IPS-11a (cell line): ENCODE measurements at regions not wholly inside any gene's neighbourhood (a gene's known extent, or its start where the extent isn't known, plus 50 kb on each side); places are given as distances from the start of the nearest gene placed in this dataset.

ENCODE experiments used
- H3K4me3 ChIP-seq: one replicate; pipeline ENCODE4 v1.5.1; 2013; ENCODE audit warnings: low read depth, low read length, control low read depth

DNA sequence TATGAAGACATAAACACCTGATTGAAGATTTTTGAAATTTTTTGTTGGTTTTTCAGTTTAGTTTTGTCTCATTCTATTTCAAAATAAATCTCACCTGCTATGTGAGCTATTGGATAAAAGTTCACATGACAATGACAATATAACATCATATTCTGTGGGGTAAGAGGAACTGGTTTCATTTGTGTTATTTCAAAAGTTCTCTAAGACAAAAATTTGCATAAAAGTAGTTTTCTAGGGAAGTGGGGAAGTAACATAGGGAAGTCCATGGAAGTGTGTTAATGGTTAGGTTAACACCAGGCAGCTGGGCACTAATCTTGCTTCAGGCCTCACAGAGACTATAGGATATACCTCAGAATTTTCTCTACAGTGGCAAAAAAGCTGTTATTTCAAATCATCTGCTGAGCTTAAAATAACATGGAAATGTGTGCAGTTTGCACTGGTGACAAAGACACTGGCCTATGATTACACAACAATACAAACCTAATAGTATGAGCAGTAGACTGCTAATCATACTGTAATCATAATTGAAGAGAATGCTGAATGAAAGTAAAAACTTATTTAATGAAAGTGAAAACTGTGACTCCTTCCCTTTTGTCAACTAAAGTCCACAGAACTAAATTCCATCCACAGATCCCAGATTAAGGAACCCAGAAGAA lies 710.6 kb upstream of the TMEM132C start:
- no peak overlapping the region for H3K4me3 ChIP-seq

DNA sequence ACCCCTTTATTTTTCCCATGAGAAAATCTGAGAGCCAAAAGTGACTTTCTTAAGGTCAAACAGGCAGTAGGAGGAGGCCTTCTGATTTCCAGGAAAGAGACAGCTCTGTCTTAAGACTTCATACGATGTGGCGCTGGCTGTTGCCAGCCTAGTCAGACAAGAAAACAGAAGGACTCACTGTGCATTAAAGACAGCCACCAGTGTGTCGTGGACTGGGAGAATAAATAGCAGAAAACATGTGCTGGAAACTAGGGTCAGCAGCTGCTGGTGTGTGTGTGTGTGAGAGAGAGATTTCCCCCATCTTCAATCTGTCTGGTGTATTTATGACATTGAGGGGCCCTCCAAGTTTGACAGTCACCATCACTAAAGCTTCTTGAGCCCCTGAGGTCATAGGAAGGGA lies 708.6 kb upstream of the TMEM132C start:
- H3K4me3 ChIP-seq = no peak overlapping the region

DNA sequence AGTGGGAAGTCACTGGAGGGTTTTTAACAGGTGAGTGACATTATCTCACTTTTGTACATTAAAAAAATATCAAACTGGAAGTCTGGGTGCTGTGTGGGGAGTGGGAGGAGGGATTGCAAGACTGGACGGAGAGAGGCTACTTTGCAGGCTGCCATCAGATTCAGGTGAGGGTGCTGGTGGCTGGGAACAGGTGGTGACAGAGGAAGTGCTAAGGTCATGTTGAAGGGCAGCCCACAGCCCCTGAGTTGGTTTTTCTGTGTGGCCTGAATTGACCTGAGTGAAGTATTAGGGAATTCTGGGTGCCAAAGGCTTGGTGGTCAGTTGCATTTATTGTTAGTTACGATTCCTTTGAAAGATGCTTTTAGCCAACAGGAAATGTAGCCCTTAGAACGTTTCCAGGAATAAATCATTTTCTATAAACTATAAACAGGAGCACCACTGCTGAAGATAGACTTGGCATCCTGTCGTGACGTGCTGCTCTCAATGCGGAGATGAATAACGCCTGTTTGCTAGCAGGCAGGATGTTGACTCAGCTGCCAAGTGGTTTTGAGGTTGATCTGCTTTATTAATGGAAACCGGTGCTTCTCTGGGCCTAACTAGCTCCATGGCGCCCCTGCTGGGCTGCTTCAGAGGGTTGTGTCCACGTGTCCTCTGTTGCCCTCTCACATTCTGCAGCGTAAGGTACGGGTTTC lies 707.5 kb upstream of the TMEM132C start:
- H3K4me3 ChIP-seq = no peak overlapping the region

DNA sequence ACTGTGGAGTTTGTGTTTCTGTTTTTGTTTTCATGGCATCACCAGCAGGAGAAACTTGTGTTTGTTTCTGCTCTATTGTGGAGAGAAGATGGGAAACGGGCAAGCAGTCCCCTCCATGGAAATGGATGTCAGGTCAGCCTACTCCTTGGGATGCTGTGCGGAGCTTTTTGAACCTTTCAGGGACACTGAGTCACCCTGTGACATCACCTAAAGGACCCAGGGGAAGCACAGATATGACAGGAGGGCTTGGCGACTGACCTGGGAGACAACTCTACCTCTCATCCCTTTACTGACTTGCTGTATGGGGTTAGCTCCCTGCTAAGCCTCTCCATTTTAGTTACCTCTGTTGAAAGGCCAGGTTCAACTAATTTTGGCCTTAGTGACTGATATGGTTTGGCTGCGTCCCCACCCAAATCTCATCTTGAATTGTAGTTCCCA lies 706.9 kb upstream of the TMEM132C start:
- H3K4me3 ChIP-seq = no peak overlapping the region

DNA sequence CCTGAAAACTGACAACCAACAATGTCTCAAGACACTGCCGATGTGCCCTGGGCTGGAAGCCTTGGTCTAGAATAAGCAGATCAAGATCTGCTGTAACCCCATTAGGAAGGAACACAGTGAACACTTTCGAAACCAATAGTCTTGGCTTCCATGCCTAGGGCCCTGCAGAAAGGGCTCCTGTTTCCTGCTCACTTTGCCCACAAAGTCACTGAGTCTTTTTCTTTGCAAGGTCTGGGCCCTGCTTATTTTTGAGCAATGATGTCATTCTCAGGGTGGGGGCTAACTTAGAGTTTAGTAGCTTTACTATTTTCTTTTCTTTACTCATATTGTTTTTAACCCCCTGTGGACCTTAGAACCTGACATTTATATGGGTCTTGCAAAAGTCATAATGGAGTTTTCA lies 704.2 kb upstream of the TMEM132C start:
- no peak overlapping the region for H3K4me3 ChIP-seq

DNA sequence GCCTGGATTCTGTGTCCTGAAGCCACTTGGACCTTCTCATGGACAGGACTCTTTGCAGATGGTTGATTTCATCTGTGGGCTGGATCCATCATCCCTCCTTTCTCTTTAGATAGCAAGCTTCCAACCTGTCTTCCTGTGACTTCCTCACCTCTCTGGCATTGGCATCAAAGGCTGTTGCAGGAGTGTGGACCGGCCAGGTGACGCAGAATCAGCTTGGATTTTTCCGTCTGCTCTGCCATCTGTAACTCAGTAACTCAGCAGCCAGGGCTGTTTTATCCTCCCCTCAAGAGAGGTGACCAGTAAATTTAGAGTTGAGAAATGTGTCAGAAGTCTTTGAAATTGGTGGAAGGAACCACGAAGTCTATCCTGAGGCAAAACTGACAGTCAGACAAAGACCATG lies 701.7 kb upstream of the TMEM132C start:
- H3K4me3 ChIP-seq = no peak overlapping the region

DNA sequence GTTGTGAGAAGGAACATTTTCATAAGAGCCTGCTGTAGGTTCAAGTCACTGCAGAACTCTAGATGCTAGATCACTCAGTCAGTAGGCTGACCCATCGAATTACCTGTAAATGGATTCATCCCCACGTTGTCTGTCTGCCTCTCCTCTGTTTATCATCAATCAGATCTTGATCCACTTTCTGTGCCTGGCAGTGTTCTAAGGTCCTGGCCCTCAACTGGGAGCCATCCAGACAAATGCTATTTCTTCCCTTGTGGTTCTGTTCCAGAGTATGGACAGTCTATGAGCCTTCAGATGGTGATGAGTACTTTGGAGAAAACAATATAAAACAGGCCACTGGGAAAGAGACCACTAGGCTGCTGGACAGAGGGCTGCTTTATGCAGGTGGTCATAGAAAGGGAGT lies 699.4 kb upstream of the TMEM132C start:
- H3K4me3 ChIP-seq = no peak overlapping the region

DNA sequence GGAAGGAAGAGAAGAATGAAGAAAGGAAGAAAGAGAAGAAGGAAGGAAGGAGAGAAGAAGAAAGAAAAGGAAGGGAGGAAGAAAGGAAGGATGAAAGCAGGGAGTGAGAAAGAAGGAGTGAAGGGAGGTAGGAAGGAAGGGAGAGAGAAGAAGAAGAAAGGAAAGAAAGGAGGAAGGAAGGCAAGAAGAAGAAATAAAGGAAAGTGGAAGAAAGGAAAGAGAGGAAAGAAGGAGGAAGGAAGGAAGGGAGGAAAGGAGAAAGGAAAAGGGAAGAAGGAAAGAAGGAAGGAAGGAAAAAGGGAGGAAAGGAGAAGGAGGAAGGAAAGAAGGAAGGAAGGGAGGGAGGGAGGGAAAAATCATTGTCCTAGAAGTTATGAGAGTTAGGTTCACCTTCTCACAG lies 696.6 kb upstream of the TMEM132C start:
- H3K4me3 ChIP-seq = no peak overlapping the region

DNA sequence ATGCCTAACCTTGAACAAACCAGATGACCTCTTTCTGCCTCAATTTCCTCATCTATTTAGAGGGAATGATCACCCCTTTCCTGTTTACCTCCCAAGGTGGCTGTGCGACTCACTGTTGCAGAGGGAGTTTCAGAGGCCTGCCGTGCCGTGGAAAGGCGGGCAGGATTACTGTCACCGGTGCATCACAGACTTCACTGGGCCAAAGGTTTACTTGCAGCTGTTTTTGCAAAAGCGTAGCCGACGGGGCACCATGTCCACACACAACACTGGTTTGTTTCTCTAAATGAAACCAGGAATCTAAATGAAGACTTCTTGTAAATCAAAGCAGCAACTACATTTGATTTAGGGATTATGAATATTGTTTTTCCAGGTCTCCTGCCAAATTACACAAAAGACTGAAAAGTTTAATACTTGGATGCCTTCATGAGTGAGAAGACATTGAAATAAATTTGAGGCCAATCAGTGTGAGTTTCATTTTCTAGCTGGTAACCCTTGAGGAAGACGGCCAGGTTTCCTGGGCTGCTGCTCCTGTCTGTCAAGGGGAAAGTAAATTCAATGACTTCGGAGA lies 696.1 kb upstream of the TMEM132C start:
- H3K4me3 ChIP-seq = no peak overlapping the region

DNA sequence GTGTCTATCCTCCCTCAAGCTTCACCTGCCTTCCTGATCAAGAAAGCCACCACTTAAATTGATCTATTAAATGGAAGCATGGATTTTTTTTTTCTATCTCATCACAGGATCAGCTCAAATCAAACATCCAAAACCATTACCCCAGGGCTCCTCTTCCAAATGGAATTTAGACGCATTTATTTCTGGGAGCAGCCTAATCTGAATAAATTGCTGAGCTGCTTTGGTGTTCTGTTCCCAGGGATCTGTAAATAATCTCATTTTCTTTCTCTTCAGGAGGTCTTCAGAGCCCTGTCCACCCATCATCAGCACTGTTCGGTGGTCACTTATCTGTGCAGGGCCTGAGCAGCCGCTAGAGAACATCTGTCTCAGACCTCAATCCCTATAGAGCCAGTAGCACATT lies 695.4 kb upstream of the TMEM132C start:
- H3K4me3 ChIP-seq = no peak overlapping the region

DNA sequence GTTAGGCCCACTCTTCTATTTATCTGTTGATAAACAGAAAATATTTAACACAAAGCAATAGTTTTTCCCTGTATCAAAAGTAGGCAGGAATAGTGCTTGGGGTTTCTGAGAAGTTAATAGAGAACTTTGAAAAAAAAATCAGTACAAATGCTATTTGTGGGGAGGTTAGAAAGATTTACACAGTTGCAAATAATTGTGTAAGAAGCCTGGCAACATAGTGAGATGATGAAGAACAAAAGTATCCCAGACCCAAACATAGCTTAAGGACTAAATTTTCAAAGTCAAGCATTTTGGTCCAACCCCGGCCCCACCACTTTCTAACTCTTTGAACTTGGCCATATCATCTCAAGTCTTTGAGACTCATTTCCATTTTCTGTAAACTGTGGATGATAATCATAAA lies 687.5 kb upstream of the TMEM132C start:
- no peak overlapping the region for H3K4me3 ChIP-seq

DNA sequence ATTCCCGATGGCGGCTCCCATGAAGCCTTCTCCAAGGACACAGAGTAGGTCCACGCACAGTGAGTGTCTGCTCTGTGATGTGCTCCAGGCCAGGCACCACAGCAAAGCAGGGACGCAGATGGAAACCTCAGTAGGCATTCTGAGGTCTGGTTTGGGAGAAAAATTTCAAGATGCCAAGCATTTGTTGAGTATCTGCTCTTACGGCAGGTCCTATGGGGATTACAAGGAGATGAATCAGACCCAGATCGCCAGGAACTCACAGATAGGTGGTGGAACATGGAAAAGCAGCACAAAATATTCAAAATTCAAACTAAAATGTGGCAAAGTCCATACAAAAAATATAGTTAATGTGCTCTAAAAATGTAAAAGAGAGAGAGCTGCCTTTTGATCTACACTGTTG lies 684.9 kb upstream of the TMEM132C start:
- H3K4me3 ChIP-seq = no peak overlapping the region

DNA sequence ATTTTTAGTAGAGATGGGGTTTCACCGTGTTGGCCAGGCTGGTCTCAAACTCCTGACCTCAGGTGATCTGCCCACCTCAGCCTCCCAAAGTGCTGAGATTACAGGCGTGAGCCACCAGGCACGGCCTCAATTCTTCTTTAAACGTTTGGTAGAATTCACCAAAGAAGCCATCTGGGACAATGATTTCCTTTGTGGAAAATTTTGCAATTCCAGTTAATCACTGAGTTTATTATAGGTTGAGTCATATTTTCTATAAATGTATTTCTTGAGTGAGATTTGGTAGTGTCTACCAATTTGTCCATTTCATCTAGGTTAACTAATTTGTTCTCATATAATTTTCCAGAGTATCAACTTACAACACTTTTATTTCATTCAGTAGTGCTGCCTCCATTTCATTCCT lies 683.9 kb upstream of the TMEM132C start:
- H3K4me3 ChIP-seq = no peak overlapping the region

DNA sequence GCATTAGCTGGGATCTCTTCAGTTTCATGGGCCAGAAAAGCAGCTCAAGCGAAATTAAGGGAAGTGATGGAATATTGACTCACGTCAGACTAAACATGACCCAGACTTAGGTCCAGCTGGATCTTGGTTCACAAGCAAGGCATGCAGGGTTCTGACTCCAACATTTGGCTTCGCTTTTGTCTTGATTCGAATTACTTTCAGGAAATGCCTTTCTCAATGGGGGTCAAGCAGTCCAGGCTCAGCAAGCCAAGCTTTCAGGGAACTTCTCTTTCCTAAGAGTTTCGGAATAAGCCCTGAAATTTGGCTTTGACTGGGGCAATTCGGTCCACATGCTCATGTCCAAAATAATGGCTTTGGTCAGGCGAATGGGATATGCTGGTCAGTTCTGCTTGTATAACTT lies 678.7 kb upstream of the TMEM132C start:
- H3K4me3 ChIP-seq = no peak overlapping the region

DNA sequence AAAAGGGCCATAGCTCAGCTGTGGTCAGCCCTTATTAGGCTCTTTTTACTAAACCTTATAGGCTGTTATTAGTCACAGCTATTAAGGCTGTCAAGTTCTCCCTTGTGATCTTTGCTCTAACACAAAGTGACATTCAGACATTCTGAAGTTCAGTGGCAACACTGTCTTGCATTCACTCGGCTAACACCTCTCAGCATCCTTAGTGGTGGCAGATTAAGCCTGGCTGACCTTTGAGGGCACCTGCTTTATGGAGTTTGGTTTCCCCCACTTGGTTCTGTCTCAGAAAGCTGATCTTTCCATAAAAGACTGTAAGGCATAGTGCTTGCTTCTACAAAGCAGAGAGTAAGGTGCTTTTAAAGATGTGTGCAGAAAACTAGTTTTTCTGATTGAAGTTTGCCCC lies 677.4 kb upstream of the TMEM132C start:
- H3K4me3 ChIP-seq = no peak overlapping the region

DNA sequence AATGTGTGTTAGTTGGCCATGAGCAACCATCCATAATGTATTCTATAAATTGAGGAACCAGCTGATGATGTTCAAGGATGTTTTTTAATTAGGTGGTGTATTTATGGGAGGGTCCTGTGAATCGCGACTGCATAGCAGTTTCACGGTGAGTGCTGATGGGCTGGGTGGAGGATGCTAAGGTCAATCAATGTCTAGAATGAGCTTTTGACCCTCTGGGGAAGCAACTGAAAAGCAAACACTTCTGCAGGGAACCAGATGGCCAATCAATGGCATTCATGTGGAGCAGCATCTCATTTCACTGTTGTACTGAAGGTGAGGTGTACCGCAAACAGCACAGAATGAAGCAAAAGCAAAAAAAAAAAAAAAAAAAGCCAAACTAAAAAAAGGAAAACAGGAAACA lies 676.1 kb upstream of the TMEM132C start:
- no peak overlapping the region for H3K4me3 ChIP-seq

DNA sequence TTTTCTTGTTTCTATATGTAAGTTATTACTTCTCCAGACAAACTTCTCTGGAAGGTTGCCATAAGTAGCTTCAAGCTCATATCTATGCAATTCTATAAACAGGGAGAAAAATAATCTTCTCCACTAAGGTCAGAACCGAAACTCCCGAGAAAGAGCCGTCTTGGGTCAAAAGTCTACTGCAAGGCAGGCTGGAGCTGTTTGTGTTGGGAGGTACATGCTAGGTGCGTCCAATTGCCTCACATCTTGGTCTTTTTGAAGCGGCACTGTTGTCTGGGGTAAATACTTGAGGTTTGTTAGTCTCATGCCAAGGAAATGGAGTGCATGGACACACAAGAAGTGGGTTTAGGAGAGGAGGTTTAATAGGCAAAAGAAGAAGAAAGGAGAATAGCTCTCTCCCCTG lies 674.7 kb upstream of the TMEM132C start:
- H3K4me3 ChIP-seq = no peak overlapping the region

DNA sequence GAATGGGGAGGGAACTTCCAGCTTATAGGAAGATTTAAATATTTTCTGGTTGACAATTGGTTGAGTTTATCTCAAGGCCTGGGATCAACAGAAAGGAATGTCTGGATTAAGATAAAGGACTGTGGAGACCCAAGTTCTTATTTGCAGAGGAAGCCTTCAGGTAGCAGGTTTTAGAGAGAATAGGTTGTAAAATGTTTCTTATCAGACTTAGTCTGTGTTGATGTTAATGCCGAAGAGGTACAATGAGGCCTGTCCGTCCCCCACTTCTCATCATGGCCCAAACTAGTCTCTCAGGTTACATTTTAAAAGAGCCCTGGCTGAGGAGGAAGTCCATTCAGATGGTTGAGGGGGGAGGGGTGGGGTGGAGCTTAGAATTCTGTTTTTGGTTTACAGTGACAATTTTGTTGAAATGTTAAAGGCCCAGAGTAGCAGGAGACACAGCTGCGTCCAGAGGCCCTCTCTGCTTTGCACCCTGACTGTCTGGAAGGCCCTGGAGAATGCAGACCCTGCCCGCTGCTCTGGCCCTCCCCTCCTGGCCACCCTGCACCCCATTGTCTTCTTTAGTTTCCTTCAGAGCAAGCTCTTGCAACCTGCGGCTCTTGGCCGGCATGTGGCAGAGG lies 672.5 kb upstream of the TMEM132C start:
- H3K4me3 ChIP-seq = no peak overlapping the region

DNA sequence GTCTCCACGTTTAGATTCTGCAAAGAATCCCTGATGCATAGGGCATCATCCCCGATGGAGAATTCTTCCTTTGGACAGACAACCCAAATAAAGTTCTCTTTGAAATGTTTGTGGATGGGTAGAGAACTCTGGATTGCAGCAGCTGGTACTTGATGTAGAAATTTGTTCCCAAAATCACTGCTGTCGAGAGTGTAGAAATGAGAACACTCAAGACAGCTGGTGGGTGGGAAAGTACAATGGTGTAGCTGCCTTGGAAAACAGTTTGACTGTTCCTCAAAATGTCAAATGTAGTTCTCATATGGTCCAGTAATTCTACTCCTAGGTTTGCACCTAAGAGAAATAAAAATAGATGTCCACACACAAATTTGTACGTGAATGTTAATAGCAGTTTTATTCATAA lies 671.5 kb upstream of the TMEM132C start:
- no peak overlapping the region for H3K4me3 ChIP-seq

DNA sequence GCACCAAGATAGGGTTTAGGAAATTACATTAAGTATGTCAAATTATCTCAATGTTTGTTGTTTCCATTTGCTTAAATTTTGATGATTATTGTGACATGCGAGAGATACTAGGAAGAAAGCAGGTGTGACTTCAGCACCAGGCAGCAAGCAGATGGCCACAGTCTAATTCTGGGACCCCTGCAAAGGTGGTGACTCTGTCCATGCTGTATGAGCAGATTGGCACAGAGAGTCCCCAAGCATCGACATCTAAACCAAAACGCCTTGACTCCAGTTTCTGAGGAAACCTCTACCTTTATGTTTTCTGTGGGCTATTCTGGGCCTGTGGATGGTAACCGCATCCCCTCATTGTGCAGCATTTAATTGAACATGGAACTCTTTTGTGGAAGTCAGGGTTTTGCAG lies 670.1 kb upstream of the TMEM132C start:
- H3K4me3 ChIP-seq = no peak overlapping the region

DNA sequence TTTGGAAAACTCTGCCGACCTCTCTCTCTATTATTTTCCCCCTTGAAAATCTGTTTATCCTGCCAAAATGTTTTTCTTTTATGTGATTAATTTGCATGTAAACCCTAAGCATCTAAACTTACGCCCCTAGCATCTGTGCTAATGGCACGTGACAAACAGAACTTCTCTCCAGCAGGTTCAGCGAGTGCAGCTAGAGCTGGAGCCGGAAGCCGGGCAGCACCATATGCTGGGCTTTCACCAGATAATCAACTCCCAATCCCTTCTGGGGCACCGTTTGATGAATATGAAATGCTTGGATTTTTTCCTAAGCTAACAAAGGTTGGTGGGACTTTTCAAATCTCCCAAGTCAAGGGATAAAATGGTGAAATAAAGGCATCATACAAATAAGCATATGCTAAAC lies 667.5 kb upstream of the TMEM132C start:
- no peak overlapping the region for H3K4me3 ChIP-seq

DNA sequence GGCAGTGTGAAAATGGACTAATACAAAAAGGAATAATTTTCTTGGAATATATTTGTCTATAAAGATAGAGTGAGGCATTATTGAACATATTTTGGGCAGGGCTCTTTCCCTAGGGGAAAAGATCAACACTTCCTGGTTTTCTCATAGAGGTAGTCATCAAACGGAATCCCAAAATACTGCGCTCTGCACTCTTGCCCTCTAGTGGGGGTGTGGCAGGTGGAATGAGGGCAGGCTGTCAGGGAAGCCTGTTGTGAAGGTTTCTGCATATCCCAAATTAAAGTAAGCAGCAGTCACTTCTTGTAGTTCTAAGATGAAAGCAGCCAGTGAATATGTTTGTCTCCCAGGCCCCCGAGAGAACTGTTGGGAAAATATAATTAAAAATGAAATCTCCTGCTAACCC lies 666.8 kb upstream of the TMEM132C start:
- H3K4me3 ChIP-seq = no peak overlapping the region
